T-helper 2 cell (primary cell): ENCODE measurements at regions not wholly inside any gene's neighbourhood (a gene's known extent, or its start where the extent isn't known, plus 50 kb on each side); places are given as distances from the start of the nearest gene placed in this dataset.
A peak's percentile ranks its signal among the peaks of the same experiment; 100 is the strongest.
"Not testable (repeated sequence)": the region's sequence is repeated elsewhere in the genome, so short reads cannot be mapped to it uniquely, and the experiment has no call there.

Experiments
- DNase-seq, 5 experiments: peaks; one replicate each; pipeline versions ENCODE4 v3.0.0 to v3.0.0-alpha.2; 2012 to 2022

DNA sequence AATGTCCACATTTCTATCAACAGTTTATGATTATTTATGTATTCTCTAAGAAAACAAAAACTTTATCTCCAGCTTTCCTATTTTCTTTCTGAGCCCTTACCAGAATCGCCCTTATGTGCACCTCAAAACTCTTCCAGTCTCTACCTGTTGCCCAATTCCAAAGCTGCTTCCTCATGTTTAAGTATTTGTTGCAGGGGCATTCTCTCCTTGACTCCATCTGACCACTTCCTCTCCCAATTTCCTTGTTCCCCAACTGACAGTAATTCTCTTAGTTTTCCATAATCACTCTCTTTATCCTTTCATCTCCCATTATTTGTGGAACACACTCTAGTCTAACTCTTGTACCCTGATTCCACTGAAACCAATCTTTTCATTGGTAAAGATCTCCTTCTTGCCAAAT lies 105.4 kb upstream of the RBBP8 start:
- no peak for DNase-seq

DNA sequence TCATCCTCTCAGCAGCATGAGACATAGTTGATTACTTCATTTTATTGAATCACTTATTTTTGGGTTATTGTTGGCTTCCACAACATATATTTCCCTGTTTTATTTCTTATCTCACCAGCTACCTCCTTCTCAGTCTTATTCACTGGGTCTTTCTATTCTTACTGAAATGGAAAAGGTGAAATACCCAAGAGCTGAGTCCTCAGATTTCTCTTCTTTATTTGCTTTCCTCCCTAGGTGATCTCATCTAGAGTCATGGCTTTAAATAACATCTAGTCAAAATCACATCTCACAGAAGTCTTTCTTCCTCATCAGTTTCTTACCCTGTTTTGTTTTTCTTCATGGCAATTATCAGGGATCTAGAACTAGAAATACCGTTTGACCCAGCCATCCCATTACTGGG lies 105.0 kb upstream of the RBBP8 start:
- DNase-seq = no peak

DNA sequence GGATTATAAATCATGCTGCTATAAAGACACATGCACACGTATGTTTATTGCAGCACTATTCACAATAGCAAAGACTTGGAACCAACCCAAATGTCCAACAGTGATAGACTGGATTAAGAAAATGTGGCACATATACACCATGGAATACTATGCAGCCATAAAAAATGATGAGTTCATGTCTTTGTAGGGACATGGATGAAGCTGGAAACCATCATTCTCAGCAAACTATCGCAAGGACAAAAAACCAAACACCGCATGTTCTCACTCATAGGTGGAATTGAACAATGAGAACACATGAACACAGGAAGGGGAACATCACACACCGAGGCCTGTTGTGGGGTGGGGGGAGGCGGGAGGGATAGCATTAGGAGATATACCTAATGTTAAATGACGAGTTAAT lies 104.5 kb upstream of the RBBP8 start:
- not testable (repeated sequence) for DNase-seq

DNA sequence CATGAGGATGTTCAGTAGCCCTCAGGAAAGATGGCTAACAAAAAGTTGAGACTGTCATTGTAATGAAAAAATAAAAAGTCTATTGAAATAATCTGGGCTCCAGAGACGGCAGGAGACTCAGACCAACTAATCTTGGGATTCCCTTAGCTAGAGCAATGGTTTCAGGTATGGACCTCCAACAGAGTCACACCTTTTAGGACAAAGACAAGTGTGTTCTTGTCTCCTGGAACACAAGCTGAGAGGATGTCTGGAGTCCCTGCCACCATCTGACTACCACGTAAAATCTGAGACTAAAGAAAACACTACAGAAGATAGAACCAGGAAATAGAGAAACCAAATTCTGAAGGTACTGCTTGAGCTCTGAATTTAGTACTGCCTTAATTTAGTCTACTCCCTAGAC lies 103.3 kb upstream of the RBBP8 start:
- DNase-seq = no peak

DNA sequence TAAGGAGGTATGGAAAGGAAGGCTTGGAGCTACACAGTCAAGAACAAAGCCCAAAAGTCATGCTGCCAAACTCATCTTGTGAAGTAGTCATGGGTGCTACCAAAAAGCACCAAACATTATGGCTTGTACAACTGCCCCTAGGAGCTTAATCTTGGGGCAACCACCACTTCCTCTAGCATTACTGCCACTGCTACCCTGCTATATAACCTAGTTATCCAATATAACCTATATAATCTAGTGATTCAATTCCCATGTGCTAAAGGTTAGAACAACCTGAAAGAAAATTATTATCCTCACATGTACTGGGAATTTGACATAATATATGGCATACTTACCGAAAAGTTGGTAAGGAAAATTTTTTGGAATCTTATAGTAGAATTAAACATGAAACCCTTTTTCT lies 102.6 kb upstream of the RBBP8 start:
- no peak for DNase-seq

DNA sequence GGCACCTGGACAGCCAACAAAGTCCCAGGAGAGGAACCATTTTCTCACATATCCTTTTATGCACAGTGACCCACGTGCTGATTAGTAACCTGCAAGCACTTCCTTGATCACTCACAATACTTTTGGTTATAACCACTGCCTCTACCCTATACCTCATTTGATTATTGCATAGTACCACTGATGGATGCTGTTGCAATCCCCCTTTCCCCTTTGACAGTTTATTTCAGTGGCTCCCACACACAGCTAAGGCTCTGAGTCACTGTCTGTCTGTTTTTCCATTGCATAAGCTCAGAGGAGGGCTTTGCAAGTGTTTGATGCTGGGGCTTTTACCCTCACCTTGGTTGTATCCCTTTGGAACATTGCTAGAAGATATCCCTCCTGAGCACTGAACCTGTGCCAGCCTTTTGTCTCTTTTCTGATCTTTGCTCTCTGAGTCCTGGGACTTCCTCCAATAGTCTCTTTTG lies 101.7 kb upstream of the RBBP8 start:
- no peak for DNase-seq

DNA sequence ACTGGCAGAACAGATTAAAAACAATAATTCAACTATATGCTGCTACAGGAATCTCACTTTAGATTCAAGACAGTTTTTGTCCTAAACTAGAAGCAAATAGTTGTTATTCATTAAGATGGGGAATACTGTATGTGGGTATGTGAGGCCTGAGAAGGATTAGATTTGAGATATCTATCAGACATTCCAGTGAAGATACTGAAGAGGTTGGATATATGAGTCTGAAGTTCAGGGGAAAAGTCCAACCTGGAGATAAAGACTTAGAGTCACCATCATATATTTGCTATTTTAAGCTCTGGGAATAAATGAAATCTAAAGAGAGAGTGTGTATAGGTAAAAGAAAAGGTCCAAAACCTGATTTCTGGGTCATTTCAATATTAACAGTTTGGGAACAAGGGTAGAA lies 96.2 kb upstream of the RBBP8 start:
- no peak for DNase-seq

DNA sequence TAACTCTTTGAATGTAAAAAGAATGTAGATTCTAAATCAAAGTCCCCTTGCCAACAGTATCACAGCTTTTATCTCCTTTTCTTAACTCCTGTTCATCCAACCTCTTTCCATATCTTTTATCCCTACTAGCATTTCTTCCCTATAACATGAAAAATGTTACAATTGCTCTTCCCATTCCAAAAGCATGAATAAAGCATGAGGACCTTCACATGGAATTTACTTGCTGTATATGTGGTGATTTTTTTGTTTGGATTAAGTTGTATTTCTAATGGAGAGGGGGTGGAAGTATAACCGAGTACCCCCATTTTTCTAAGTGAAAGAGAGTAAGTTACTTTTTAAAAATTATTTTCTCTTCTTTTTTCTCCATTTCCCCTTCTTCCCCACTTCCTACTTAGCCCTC lies 94.9 kb upstream of the RBBP8 start:
- no peak for DNase-seq

DNA sequence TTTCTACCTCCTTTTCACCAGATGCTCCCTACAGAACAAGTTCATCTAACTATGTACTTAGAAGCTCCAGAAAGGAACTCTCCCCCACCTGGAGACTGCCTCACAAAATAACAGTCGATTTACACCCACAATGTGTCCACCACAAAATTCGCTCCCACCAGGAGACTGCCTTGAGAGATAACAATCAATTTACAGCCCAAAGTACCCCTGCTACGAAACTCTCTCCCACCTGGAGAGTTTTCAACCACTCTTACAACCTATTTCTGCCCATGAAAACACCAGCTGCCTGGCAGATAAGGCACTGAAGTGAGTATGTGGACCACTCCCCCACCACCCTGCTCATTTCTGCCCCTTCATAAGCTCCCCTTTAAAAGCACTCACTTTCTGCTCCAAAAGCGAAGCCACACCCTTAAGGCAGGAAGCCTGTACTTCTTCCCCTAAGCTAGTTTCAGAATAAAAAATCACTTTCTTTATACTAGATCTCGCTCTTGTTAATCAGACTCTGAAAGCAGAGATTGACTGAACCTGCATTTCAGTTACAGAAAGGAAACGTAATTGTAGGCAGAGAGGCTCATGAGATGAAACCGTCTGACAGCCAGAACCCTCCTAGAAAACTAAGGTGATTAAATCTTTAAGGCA lies 94.4 kb upstream of the RBBP8 start:
- peak in 1 of 5 experiments; percentile 64 for DNase-seq

DNA sequence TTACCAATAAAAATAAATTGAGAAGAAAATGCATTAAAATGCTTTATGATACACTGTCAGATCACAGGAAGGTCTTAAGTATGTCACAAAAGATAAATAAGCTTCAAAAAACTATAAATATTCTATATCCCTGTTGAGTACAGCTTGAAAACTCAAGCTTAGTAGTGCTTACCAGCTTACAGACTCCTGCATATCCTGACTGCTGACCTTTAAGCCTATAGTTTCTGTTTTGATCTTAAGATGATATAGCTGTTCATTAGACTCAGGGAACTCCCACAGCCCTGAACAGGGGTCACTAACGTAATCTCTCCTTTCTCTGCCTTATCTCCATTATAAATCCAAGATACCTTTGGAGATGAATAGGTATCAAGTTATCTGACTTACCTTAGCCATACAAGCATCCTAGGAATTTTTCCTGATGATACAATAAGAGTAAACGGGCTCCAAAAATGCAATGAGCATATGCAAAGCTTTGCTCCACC lies 93.7 kb upstream of the RBBP8 start:
- peak in 1 of 5 experiments; percentile 24 for DNase-seq

DNA sequence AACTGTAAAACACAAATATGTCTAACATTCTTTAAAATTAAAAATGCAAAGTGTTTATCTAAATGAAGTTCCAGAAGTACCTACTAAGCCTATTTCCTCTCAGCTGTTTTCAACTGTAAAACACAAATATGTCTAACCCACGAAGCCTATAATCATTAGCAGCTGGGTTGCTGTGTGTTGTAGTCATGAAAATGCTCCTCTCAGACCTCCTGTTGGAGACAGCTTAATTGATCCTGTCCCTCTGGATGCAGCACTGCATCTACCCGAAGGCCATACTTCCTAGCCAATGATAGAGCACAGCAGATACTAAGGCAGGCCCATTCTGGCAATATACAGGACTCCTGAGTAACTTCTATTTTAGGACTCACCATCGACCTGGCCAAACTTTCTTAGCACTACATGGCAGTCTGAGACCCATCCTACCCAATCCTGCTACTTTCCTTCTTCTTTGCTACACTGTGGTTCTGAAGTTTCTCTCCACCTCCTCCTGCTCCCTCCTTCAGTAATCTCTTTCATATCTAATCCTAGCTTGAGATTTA lies 92.5 kb upstream of the RBBP8 start:
- no peak for DNase-seq

DNA sequence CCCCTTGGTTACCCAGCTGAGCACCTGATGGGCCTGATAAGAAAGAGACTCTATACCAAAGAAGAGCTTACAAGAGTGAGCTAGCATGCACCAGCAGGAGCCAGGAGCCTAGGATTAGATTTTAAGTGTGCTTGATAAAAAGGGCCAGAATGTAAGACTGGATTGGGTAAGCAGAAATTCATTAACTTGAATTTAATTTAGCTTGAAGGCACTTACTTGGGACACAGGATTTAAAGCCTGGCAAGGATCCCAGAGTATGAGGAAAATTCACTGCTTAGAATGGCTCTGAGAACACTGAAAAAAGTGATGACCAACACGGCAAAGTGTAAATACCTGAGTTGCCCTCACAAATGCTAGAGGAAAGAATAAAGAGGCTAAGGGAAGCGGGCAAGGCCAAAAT lies 91.3 kb upstream of the RBBP8 start:
- no peak for DNase-seq

DNA sequence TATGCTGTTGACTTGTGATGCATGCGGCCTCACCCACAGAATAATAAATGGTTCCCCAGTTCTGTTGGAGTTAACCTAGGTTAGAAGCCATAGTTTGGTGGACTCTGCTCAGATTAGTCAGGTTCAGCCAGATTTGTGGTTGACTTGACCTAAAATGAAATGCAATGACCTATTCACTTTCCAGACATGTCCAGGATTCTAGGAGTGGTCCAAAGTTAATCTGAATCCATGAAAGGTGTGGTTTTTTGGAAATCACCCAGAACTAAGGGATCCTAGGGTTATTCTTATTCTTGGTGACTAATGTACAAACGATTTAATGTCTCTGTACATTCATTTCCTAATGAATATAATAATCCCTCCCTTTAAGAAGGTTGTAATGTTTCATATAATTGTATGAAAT lies 88.9 kb upstream of the RBBP8 start:
- DNase-seq = no peak

DNA sequence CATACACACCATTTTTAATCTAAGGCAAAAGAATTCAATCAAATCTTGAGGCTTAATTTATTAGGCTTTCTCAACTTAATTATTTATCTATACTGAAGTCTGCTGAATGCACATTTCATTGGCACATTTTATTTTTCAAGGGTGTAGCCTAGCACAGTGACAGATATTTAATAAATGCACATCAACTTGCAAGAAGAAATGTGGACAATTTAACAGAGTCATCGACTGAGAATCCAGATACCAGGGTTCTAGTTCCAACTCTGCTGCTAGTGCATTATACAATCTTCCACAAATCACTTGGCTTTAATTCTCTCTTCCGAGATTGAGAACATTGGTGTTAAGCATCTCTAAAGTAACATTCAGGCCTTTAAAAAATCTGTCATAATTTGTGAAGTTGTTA lies 88.5 kb upstream of the RBBP8 start:
- no peak for DNase-seq

DNA sequence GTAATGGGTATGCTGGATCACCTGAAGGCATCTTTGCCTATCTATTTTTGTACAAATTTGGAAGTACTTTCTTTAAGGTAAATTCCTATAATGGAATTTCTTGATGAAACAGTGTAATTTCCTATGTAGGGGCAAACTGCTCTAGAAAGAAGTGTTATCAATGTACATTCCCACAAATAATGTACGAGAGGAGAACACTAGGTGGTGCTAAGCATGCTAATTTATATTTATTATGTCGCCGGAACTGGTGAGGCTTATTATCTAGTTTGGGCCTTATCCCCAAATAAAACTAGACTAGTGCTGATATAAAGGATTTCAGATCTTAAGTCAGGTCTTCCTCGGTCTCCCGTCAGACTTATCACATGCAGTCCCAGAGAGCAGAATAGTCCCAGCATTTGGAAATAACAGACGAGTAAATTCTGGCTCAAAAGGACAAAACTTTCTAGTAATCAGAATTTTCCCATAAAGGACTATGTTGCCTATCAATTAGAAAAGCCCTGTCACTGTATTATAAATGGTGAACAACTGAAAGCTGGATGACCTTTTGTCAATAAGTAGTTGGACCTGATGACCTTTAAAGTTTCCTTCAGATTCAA lies 86.9 kb upstream of the RBBP8 start:
- DNase-seq = peak in 1 of 5 experiments; percentile 10

DNA sequence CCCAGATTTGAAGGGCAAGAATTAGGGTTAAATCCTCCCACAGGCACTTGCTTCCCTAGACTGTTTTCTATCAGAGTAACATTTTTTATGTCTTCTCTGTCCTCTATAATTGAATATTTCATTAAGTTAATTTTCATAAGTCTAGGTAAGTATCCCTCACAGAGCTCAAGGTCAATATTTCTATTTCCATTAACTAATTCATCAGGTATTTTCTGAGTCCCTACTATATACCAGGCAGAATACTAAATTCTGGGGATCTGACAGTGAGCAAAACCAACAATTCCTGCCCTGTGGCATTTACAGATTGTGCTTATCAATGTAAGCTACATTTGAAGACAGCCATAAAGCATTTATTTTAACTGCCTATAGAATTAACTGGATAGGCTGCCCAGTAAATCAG lies 86.4 kb upstream of the RBBP8 start:
- no peak for DNase-seq

DNA sequence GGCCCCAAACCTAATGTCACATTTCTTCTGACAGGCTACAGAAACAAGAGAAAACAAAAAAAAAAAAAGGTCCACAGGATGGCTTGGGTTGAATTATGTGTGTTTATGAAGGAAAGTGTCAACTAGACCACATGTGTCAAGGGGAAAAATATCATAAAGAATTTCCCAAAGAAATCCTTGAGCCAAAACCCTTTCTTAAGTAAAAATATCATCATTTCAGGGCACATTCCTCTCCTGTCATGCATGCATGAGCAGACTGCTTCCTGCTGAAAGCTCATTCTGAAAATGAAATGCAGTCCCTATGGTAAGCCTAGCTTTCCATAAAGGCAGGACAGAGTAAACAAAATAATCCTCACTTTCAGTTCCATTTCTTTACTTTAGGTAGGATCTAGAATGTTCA lies 85.7 kb upstream of the RBBP8 start:
- no peak for DNase-seq

DNA sequence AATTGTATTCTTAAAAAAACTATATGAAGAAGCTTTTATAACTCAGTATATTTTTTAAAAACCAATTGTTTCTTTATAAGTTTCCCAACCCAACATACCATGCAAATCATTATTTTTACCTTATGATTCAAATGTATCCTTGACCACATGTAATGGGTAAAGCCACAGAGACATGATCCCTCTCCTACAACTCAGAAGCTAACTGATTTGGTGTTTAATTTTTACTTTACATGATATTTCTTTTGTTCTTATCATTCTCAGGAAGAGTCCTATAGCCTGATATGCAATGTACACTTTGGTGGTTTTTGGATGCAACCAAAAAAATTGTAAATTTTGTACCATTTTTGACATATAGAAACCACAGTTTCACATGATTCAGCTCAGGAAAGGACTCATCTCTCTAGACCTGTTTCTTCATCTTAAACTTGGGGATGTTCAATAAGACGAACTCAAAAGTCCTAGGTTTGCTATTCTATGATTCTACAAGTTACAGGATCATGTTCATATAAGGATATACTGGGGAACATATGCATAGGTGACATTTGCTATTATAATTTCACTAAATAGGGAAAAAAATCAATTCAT lies 85.2 kb upstream of the RBBP8 start:
- DNase-seq = no peak

DNA sequence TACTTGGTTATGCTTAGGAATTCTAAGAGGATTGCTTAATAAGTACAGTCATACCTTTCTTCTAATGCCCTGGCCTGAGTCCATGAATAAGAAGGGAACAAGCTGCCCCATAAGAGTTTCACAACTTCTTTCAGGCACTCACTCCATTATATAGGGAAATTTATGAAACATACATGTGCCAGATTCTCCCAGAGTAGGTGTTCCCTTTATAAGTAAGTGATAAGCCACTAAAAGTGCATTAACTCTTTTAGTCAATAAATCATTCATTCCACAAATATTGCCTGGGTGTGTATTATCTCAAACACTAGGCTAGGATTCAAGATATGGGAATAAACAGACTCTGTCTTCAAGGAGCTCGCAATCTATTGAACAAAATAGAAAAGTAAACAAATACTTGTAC lies 84.5 kb upstream of the RBBP8 start:
- no peak for DNase-seq

DNA sequence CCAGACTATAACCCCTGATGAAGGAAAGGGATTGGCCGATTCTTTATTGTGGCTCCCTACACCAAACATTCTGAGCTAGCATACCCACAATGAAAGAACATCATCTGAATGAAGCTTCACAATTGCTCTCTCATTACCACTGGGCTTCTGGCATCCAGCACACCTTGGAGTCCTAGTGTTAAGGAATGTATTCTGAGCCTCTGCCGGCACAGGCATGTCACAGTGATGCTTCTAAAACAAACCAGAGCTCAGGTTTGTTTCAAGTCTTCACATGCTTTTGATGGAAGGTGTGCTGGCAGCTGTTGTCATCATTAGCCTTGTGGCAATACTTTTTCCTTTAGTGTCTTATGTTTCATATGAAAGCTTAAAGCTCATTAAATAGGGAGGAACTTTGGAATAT lies 76.3 kb upstream of the RBBP8 start:
- no peak for DNase-seq

DNA sequence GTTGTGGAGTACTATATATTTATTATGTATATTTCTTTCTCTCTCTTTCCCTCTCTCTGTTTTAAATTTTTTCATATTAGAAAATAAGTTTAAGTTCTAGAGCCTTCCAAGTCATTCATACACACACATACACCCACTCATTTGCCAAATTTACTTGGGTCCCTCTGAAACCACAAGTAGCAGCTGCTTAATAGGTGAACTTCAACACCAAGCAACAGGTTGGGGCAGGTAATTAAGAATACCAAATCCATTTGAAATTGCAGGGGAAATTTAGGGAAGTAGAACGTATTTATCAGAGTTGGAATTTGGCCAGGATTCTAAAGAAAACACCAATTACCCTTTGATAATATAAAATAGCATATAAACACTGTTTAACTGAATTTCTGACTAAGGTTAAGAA lies 75.0 kb upstream of the RBBP8 start:
- no peak for DNase-seq

DNA sequence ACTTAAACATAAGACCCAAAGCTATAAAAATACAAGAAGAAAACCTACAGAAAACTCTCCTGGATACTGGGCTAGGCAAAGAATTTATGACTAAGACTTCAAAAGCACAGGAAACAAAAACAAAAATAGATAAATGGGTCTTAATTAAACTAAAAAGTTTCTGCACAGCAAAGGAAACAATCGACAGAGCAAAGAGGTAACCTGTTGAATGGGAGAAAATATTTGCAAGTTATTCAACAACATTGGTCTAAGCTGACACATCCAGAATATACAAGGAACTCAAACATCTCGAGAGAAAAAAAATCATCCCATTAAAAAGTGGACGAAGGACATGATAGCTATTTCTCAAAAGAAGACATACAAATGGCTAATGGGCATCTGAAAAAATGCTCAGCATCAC lies 72.3 kb upstream of the RBBP8 start:
- DNase-seq = no peak

DNA sequence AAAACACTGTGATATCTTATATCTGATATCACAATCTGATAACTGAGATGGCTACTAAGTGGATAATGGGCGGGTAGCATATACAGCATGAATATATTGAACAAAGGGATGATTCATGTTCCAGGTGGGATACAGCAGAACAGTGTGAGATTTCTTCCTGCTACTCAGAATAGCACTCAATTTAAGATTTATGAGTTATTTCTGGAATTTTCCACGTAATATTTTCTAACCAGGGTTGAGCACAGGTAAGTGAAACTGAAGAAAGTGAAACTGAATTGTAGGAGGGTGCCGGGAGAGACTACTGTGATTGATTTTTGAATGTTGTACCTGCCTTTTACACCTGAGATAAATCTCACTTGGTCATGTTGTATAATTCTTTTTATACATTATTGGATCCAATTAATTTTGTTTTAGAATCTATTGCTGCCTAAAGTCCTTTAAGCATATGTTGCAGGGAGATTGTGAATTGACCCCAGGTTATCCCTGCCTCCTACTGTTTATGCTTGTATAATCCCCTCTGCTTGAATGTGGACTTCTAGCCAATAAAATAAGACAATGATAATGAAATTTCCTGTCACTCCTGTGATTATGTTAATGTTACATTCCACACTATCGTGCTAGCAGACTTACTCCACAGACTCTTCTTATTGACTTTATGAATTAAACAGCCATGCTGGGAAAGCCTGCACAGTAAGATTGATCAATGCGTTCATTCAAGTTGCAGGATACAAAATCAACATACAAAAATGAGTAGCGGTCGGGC lies 67.6 kb upstream of the RBBP8 start:
- DNase-seq = no peak
